HS-27A (cell line): ENCODE measurements at regions not wholly inside any gene's neighbourhood (a gene's known extent, or its start where the extent isn't known, plus 50 kb on each side); places are given as distances from the start of the nearest gene placed in this dataset.
A peak's percentile ranks its signal among the peaks of the same experiment; 100 is the strongest.
"Not testable (repeated sequence)": the region's sequence is repeated elsewhere in the genome, so short reads cannot be mapped to it uniquely, and the experiment has no call there.

ENCODE experiments used
- DNase-seq: peaks from one replicate; pipeline ENCODE4 v3.0.0-alpha.2; 2012; ENCODE audit warnings: low read depth, missing footprints

DNA sequence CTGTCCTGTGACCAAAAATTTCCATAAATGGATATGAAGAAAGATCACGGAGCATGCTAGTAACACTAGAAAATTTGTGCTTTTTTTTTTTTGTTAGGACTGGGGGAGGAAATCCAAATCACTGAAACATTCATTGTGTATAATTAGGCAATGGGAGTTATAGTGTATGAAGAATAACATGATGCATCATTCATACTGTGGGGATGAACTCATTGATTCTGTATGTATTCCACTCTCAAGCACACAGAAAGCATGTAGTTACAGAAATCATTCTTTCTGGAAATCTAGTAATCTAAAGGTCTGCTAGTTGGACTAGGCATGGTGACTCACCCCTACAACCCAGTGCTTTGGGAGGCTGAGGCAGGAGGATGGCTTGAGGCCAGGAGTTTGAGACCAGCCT is 749.7 kb downstream of the DIAPH3 start:
- no peak for DNase-seq

DNA sequence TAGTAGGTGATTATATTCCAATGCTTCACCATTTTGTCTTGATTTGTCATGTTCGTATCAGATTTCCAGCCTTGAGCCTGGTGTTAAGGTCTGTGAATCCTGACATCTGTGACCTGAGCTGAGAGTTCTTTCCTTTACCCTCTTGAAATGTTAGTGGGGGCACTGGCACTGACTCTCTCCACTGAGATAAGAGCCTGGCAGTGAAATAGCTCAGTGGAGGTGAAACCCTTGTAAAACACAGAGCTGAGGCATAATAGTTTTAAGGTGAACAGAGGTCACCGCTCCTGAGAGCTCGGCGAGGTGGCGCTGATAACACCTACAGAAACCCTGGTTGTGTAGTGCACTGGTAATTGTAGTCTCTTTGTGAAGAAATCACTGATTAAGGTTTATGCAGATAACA is 748.2 kb downstream of the DIAPH3 start:
- no peak for DNase-seq

DNA sequence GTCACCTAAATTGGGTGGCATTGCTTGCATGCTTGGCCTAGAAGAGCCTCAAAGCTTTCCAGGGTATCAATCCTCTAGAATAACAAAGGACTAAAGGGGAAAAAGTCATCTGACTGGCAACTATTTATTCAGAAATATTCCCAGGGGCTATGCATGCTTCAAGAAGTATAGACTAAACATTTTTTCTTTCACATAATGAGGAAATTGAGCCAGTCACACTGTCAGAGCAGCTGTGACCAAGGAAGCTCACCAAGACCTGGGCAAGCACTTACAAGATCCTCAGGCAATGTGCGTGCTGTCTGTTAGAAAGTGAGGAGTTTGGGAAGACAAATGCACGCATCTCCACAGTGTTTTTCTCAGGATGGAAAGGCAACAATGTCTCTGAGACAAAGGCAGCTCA is 747.2 kb downstream of the DIAPH3 start:
- DNase-seq = no peak

DNA sequence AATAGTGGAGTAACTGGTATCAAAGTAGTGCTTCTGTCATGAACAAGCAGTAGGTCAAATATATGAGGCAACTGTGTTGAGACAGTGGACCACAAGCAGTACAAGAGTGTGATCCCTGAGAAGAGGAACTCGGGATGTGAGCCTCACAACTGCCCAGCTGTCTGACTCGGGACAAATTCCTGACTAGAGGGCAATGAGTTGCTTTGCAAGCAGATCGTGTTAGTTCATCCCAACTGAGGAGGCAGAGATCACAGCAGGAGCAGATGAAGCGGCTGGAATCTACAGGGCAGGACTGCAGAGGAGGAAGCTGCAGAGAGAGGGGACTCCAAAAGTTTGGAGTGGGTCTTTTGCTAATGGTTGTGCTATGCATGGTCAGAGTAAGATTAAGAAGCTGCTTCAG is 741.1 kb downstream of the DIAPH3 start:
- DNase-seq = no peak

DNA sequence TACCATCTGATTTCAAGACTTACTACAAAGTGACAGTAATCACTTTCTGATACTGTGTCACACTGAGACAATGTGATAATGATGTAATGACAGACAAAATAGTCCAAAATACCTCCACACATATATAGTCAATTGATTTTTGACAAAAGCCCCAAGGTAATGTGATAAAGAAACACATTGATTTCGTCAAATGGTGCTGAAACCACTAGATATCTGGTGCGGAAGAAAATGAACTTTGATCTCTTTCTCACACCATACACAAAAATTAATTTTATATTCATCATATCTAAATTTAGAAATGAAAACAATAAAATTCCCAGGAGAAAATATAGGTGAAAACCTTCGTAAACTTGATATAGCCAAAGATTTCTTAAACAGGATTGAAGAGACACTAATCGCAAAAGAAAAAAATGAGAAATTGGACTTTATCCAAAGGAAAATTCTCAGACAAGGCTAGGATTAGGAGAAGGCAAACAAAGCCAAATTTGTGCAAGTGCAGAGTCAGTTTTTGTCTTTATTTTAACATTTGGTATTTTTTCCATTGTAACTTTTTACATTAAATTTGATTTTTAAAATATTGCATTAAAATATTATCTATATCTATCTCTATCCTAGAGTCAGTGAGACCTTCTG is 739.9 kb downstream of the DIAPH3 start:
- no peak for DNase-seq

DNA sequence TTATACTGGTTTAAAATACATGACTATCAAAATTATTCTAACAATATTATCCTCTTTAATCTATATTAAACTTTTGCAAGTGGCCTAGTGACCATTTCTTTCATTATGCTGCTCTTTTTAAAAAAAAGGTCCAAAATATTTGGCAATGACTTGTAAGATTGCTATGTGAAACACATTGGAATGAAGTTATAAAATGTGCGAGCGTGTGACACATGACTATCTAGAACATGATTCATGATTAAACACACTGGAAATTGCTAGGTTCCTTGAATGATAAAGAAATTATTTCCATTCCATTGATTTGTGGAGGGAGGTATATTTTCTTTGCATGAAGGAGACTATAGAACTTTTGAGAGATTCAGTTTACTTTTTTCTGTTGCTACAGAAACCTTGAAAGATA is 739.1 kb downstream of the DIAPH3 start:
- peak; percentile 68 for DNase-seq

DNA sequence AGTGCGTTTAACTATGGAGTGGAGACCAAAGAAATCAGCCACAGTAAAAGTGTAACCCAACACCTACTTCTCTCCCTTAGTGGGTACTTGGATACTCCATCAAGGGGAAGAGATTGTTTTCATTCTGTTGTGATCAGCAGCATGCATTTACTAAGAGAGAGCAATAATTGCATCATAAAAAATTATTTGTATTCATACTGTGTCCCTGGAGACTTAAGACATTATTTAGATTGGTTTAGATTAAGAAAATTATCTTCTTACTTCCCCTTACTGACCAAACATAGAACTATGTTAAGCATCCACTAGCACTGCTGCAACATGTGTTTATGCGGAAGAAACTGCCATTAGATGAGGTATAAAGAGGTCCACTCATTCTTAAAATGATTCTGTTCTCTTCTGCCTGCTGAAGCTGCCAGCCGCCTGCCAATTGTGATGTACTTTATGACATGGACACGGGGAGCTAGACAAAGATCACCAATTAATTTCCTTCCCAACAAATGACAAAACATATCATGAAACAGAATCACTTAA is 738.5 kb downstream of the DIAPH3 start:
- peak; percentile 57 for DNase-seq

DNA sequence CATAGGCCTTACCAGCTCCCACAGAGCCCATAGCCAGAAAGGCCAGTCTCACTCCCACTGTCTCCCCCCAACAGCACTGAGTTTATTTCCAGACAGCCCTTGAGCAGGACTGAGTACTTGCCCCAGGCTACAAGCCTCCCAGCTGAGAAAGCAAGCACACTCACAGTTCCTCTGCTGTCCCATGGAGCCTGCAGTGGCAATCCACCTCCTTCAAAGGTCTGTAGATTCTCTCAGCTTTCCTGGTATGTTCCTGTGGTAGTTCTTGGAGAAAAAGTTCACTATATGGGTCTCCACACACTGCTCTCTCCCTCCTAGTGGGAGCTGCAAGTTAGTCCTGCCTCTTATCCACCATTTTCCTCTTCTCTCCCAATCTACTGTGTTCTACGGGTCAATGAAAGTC is 728.7 kb downstream of the DIAPH3 start:
- DNase-seq = no peak

DNA sequence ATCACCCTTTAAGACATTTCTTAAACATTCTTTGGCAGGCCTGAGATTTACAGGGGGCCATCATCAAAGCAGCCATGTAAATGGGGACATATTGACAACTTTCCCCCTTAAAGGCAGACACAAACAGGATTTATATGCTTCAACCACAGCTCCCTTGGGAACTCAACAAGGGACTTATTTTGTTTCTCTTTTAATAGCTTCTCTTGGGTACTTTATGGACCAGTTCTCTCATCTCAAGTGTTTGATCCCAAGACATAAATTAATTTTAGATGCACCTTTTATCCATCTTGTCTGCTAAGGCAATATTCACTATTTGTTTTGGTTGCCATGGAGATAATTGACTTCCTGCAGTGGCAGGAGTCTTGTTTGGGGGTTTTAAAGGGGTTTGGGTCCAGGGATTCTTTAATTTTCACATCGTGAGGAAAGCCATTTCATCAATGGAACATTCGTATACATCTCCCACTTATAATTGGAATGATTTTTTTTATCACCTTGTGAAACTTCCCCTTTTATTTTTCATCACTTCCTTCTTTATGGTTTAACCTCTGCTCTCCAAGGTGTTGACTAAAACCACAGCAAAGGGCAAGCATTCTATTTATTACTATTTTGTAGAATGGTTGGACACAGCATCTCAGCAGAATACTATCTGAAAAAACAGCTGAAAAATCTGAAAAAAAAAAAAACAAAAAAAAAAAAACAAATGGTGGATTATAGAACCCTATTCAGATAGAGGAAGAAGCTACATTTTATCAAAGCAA is 726.0 kb downstream of the DIAPH3 start:
- no peak for DNase-seq

DNA sequence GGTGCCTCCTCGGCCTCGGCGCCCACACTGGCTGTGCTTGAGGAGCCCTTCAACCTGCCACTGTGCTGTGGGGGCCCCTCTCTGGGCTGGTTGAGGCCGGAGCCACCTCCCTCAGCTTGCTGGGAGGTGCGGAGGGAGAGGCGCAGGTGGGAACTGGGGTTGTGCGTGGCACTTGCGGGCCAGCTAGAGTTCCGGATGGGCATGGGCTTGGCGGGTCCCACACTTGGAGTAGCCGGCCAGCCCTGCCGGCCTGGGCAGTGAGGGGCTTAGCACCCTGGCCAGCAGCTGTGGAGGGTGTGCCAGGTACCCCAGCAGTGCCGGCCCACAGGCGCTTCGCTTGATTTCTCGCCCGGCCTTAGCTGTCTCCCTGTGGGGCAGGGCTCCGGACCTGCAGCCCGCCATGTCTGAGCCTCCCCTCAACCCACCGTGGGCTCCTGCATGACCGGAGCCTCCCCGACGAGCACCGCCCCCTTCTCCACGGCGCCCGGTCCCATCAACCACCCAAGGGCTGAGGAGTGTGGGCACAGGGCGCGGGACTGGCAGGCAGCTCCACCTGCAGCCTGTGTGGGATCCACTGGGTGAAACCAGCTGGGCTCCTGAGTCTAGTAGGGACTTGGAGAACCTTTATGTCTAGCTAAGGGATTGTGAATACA is 723.8 kb downstream of the DIAPH3 start:
- no peak for DNase-seq

DNA sequence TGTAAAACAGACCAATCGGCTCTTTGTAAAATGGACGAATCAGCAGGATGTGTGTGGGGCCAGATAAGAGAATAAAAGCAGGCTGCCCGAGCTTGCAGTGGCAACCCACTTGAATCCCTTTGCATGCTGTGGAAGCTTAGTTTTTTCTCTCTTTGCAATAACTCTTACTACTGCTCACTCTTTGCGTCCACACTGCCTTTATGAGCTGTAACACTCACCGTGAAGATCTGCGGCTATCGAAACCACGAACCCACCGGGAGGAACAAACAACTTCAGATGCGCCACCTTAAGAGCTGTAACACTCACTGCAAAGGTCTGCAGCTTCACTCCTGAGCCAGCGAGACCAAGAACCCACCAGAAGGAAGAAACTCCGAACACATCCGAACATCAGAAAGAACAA is 722.7 kb downstream of the DIAPH3 start:
- DNase-seq = not testable (repeated sequence)

DNA sequence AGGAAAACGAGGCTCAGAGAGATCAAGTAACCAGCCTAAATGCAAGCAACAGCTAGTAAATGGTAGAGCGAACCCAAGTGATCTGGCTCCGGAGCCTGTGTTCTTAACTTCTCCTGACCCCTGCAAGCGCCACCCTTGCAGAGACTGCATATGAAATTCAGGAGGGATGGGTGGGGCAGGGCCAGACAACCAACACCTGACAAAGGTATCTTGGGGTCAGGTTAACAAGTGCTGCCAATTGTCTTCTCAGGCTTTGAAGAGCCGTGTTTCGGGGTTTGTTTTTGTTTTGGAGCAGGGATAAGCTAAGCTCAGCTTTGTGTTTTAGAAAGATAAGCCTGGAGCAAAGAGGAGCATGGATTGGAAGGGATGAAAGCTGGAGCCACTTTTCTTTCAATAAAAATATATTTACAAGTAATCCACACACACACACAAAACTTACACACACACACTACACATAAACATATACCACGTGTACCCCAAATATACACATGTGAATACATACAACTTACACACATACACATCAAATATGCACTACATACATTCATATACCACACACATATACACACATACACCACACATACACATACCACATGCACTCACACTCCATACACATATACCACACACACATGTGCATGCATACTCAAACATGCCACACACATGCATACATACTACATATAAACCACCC is 722.0 kb downstream of the DIAPH3 start:
- no peak for DNase-seq

DNA sequence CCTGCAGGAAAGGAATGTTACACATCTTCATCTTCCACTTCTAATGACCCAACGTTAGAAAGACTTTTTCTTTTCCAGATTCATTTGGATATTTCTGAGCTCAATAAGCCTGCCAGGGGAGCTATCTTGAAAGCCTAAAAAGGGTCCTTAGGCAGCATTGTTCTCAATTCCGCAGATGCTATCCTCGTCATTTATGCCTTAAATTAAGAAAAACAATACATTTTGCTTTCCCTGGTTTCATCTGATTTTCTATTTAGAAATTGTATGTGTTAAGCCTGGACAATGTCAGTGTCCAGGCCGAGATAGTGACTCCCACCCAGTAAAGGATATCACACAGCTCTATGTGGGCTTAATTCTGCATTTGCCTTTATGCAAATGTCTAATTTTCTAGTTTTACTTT is 721.3 kb downstream of the DIAPH3 start:
- no peak for DNase-seq

DNA sequence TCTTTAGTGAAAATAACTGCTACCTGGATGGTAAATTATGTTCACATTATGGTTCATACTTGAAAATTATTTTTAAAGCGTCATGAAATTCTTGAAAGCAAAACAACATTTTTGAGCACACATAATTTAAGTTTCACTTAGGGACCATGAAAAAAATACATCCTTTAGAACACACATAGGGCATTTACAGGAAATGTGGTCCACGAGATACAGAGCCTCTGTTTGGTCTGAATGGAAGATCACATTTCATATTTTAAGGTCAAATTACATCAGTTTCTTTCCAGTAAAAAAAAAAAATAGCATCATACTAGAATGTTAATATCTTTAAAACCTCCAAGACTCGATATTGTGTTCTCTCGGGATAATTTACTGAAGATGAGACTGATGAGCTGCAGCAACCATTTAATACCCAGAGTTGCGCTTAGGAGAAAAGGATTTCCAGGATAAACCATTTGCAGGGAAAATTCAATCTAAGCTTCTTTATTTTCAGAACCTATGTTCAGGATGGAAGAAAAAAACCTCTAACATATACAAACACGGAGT is 720.7 kb downstream of the DIAPH3 start:
- no peak for DNase-seq

DNA sequence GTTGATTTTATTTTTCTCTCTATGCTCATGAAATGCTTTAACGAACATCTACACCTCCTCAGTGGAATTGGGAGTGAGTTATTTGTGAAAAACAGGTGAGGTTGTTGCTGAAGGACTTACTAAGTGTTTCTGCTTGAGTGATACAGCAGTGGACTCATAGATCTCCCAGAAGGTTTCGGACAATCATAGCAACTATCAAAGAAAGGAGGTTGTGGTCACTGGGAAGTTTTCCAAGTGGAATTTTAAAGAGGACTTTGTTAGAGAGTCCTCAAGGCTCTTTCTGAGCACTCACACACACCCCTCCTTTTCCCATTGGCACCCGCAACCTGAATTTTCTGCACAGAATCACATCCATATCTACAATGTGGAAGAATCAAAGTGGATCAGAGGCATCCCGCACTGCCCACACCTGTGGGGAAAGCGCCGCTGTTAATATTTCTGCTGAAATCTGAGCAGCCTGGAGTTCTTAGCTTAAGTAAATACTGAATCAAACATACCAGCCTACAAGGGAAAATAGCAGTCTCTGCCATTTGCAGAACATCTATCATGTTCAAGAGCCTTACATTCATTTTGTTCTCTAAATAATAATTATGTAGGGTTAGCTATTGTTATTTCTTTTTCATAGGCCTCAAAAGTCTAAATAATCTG is 719.4 kb downstream of the DIAPH3 start:
- DNase-seq = no peak

DNA sequence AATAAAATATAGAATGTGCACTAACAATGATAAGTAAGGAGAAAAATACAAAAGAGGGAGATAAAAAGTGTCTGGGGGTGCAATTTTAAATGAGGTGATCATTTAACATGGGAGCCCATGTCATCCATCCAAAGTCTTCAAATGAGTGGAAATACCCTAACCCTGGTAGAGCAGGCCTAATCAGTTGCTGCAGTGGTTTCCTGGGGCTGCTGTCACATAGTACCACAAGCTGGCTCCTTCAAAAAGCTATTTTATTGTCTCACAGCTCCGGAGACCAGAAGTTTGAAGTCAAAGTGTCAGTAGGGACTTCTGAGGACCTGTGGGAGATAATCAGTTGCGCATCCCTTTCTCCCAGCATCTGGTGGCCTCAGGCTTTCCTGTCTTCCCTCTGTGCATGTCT is 717.9 kb downstream of the DIAPH3 start:
- DNase-seq = no peak

DNA sequence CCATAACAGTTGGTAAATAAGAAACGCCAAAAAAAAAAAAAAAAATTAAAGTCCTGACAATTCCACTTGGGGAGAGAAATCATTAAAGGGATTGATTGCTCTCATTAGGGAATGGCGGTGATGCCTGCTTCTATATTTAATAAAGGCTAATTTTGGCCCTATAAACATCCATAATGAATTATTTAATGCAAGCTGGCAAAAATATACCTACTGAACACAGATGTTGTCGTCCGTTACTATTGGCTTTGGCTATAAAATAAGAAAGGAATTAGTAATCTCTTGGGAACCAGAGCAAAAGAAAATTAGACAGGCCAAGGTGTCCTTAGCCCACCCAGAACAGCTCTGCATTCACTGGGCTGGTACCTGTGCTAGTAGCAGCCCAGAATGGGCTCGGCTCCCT is 717.3 kb downstream of the DIAPH3 start:
- no peak for DNase-seq

DNA sequence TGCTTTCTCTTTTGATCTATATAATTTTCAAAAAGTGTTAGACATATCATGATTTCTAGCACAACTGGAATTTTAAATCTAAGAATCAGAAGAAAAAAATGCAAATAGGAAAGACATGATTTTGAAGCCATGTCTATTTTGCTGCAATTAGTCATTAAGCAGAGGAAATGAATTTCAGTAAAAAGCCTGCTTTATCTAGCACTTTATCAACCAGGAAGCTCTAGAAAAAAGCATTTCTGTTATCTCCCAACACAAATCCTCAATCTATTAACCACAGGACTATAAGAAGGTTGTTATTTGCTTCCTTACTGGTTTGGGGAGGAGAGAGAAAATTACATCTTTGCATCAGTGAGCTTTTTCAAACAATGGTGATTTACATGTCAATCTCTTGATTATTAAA is 716.7 kb downstream of the DIAPH3 start:
- DNase-seq = no peak

DNA sequence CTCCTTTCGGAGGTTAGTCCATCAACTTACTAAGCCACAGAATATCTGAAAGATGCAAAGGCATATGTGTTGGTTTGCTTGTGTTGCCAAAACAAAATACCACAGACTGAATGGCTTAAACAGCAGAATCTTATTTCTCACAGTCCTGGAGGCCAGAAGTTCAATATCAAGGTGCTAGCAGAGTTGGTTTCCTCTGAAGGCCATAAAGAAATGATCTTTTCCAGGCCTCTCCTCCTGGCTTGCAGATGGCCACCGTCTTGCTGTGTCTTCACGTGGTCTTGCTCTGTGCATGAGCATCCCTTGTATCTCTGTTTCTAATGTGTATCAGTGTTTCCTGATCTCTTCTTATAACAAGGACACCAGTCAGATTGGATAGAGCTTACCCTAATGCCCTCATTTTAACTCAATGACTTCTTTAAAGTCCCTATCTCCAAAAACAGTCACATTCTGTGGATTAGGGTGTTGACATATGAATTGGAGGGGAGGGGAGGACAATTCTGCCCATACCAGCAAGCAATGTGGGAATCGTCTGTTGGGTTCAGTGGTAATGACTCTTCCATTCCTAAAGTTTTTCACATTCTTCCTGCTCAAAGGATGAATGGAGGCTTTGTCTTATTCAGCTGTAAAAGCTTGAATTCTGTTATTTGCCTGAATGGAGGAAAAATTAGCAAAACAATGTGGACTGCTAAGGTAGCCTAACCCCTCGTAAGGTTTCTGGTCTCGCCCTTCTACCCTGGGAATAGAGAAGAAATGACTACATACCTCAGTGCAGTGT is 715.7 kb downstream of the DIAPH3 start:
- peak; percentile 62 for DNase-seq

DNA sequence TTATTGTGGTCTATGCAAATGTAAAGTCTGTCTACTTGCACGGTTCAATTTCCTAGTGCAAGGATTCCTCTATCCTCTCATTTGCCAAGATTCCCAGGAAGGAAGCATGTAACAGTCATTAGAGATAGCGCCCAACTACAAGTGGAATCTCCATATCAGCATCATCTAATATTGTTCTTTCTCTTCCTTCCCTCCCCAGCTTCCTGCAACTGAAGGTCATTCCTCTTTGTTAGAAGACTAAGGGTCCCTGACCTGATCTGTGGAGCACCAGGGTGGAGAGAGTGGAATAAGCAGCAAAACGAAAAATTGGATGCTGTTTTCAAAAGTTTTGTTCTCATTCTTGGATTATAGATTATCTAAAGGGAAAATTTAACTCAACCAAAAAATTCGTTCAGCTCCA is 714.0 kb downstream of the DIAPH3 start:
- no peak for DNase-seq

DNA sequence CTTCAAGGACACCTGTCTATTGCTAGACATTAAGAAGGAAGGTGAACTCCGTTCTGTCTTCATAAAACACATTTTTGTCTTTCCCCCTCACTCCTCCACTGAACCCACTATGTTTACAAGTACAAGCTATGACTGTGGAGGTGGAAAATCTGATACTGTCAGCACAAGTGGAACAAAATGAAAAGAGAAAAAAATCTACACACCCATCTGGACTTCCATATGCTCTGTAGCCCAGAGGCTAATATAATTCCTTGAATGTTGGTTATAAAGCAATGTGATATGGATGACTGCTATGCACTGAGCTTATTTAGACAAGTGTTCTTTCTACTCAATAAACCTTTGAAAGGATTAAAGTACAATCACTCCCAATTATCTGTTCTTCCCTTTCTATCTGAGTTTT is 713.5 kb downstream of the DIAPH3 start:
- DNase-seq = no peak
